Fibroblast of pulmonary artery (primary cell): ENCODE measurements at regions not wholly inside any gene's neighbourhood (a gene's known extent, or its start where the extent isn't known, plus 50 kb on each side); places are given as distances from the start of the nearest gene placed in this dataset.

Experiments
- DNase-seq: peaks from one replicate; pipeline ENCODE4 v3.0.0-alpha.2; 2010; ENCODE audit warnings: low read depth
- H3K4me3 ChIP-seq: replicated peaks from 2 replicates; pipeline ENCODE4 v1.5.1; 2011; ENCODE audit warnings: low read depth, mild to moderate bottlenecking, control low read depth, low read length, moderate library complexity
- TF ChIP-seq, protein P1 (sequence below): IDR thresholded peaks from 2 replicates; pipeline ENCODE4 v1.5.1; 2011; ENCODE audit warnings: mild to moderate bottlenecking, control low read depth, low read length, inconsistent platforms; ENCODE audit errors: missing control alignments

DNA sequence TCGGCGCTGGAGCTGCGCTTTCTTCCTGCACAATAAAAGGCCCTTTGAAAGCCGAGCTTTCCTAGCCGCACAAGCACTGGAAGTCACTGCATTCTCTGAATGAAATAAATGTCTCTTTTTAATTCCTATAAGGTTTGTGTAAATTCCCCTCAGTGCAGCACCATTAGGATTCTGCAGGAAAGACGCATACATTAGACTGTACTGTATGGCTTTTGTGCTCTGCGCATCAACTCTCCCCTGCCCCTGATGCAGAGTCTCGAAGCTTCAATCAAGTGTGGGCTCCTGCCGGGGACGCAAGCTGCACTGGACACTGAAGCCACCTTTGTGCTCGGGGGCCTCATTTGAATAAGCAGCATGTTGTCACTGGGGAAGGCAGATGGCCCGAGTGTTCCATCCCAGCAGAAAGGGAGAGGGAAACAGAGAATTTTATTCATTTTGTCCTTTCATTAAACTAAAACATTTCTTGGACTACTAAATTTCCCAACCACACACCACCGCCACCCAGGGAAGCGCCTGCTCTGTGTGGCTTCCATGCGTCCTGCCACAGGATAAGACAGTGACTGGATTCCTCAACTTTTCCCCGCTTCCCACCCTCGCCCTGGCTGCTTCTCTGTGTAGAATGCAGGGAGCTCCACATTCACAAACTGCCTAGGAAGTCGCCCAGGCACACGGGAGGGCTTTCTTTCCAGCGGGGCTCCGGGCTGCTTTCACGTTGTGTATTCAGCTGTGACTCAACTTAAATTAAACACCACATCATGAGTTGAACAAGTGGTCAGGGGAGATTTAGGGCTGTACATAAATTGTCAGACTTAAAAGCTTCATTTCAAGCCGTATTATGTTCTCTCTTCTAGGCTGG, 635.4 kb downstream of the IRX1 start:
- H3K4me3 ChIP-seq, result no peak overlapping the region
- TF ChIP-seq, protein P1, sequence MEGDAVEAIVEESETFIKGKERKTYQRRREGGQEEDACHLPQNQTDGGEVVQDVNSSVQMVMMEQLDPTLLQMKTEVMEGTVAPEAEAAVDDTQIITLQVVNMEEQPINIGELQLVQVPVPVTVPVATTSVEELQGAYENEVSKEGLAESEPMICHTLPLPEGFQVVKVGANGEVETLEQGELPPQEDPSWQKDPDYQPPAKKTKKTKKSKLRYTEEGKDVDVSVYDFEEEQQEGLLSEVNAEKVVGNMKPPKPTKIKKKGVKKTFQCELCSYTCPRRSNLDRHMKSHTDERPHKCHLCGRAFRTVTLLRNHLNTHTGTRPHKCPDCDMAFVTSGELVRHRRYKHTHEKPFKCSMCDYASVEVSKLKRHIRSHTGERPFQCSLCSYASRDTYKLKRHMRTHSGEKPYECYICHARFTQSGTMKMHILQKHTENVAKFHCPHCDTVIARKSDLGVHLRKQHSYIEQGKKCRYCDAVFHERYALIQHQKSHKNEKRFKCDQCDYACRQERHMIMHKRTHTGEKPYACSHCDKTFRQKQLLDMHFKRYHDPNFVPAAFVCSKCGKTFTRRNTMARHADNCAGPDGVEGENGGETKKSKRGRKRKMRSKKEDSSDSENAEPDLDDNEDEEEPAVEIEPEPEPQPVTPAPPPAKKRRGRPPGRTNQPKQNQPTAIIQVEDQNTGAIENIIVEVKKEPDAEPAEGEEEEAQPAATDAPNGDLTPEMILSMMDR, result no peak
- DNase-seq, result no peak

DNA sequence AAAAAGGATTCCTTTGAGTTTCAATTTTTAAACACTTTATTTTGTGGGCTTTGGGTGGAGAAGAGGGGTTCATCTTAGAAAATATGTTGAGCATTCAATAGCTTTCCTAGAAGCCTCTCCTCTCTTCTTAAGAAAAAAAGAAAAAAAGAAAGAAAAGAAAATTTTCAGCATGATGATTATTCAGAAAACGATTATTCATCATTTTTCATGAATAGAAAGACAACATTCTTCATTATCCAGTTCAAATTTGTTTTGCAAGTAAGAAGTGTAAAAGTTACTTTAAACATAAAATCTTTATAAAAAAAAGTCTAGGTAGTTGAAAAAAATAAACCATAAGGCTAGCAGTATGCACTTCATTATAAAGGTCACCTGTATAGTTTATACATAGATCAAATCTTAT, 636.5 kb downstream of the IRX1 start:
- TF ChIP-seq, protein P1, result no peak
- H3K4me3 ChIP-seq, result no peak overlapping the region
- DNase-seq, result no peak

DNA sequence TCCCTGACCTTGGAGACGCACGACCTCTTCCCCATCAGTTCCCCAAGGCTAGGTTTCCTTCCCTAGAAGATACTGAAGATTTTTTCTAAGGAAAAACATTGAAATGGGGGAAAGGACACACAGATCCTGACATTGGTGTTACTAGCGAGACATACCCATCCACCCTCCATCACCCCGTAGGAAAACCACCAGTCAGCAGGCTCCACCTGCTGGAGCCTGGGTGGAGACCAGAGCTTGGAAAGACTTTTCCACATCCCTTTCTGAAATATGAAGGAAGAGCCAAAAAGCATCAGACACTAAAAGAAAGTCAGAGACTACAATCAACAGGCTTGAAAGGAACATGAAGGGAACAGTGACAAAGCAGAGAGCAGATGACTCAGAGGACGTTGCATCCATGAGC, 638.0 kb downstream of the IRX1 start:
- DNase-seq, result no peak
- no peak overlapping the region for H3K4me3 ChIP-seq
- TF ChIP-seq, protein P1, result no peak

DNA sequence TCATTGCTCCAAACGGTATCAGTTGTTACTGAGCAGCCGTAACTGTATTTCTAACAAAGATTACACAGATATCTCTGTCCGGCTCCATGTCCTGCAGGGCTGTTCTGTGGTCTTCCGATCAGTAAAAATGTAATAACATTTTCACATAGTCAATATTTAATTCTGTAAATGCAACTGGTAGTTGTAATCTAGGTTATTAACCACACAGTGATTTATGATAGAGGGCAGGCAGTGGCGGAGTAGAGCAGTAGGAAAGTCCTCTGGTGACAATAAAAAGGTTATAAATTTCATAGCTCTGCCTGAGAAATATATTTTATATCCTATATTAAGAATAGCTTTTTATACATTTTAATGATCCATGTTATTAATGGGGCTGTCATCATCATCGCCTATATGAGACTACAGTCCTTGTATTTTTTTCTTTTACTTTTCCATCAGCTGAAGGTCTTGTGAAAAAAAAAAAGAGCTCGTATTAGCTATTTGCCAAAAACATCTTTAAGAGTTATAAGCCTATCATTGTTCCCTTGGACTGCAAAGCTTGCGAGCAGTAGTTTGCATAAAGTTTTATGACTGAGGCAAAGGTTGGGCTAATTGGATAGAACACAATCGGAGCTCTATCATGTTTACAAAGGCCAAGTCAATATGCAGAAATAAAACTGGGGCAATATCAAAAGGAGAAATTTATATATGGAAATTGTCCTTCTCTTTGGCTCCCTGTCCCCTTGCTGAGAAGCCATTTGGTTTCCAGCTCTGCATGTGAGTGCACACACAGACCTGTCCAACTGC, 648.0 kb downstream of the IRX1 start:
- TF ChIP-seq, protein P1, result no peak
- DNase-seq, result no peak
- H3K4me3 ChIP-seq, result no peak overlapping the region

DNA sequence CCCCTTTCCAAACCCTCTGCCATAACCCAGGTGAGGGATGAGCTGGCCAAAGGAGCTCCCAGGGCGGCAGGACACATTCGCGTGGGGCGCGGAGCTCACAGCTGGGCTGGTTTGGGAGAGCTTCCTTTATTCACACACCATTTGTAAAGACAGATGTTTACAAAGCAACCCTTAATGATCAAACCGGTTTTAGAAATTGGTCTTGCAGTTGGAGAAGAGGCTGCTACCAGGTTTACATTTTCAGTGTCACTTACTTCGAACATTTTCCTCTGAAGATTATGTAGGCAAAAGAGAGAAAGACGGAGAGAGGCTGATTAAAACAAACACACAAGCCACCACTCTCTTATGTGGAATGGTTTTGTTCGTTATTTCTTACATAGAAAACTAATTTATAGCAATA, 648.7 kb downstream of the IRX1 start:
- H3K4me3 ChIP-seq, result no peak overlapping the region
- TF ChIP-seq, protein P1, result no peak
- no peak for DNase-seq

DNA sequence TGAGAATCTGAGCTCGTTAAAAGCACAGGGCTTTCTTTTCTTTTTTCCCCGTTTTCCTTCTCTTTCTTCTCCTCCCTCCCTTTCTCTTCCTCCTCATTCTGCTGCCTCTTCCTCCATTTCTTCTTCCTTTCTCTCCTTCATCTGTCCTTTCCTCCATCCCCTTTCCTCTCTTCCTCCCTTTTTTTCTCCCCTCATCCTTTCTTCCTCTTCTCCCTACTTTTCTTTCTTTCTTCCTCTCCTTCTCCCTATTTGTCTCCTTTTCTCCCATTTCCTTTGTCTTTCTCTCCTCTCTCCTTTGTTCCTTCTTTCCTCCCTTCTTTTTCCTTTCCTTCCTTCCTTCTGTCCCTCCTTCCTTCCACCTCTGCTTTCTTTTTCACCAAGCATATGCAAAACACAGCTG, 649.4 kb downstream of the IRX1 start:
- TF ChIP-seq, protein P1, result no peak
- no peak for DNase-seq
- no peak overlapping the region for H3K4me3 ChIP-seq
